ENCODE measurements at regions not wholly inside any gene's neighbourhood (a gene's known extent, or its start where the extent isn't known, plus 50 kb on each side); places are given as distances from the start of the nearest gene placed in this dataset.

DNA sequence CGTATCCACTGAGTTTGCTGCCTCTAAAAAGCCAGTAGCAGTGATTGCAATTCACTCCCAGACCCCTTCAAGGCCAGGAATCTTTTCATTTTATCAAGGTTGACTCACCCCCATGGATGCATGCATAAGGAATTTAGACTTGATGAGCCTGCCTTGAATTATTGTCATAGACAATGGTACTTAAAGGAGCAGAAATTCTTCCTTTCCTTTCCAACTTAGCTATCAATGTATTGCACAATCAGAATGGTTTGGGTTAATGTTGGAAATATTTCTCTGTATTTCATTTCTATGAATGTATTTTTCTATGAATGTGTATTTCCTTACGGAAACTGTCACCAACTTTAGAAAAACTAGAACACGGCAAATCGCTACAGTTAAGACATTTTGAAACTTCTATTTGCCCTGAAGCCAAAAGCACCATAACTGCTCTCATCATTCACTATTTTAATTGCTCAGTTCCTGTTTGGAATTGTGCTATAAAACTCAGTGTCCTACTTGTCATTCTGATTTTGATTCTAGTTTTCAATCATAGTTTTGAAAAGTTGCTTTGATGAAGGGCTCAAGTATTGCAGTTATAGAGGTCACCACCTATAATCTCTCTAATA, 355.7 kb upstream of the AKR1E2 start:
- TF ChIP-seq, protein P1, sequence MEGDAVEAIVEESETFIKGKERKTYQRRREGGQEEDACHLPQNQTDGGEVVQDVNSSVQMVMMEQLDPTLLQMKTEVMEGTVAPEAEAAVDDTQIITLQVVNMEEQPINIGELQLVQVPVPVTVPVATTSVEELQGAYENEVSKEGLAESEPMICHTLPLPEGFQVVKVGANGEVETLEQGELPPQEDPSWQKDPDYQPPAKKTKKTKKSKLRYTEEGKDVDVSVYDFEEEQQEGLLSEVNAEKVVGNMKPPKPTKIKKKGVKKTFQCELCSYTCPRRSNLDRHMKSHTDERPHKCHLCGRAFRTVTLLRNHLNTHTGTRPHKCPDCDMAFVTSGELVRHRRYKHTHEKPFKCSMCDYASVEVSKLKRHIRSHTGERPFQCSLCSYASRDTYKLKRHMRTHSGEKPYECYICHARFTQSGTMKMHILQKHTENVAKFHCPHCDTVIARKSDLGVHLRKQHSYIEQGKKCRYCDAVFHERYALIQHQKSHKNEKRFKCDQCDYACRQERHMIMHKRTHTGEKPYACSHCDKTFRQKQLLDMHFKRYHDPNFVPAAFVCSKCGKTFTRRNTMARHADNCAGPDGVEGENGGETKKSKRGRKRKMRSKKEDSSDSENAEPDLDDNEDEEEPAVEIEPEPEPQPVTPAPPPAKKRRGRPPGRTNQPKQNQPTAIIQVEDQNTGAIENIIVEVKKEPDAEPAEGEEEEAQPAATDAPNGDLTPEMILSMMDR (IDR thresholded peaks at IDR 0.05): no peak
- TF ChIP-seq POLR2A (IDR thresholded peaks at IDR 0.05) (no peak), EP300 (IDR thresholded peaks at IDR 0.05) (no peak), POLR2AphosphoS5 (IDR thresholded peaks at IDR 0.05) (no peak)
